HG02943 (cell line): ENCODE measurements at regions not wholly inside any gene's neighbourhood (a gene's known extent, or its start where the extent isn't known, plus 50 kb on each side); places are given as distances from the start of the nearest gene placed in this dataset.

Source experiments
- ATAC-seq: cut with Tn5 transposase; IDR thresholded peaks from one replicate; pipeline ENCODE4 v1.9.1; 2021; ENCODE audit warnings: mild to moderate bottlenecking, low read depth, moderate library complexity; ENCODE audit not compliant: unreplicated experiment

DNA sequence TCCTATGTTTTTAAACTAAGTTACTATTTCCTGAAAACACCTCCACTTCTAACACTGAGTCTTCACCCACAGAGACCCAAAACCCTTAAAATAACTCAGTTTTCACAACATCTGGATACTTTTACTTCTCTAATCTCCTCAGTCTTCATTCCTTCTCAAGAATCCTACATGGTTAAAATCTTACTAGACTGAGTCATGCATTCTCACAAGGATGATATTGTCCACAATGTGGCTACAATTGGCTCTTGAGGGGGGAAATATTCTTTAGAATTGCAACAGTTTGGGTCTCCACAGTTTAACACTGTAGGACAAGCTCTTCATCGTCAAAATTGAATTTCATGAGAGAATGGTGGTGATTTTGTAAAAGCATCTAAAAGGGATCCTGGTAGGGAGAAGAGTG lies 397.1 kb downstream of the SLITRK5 start:
- no peak for ATAC-seq

DNA sequence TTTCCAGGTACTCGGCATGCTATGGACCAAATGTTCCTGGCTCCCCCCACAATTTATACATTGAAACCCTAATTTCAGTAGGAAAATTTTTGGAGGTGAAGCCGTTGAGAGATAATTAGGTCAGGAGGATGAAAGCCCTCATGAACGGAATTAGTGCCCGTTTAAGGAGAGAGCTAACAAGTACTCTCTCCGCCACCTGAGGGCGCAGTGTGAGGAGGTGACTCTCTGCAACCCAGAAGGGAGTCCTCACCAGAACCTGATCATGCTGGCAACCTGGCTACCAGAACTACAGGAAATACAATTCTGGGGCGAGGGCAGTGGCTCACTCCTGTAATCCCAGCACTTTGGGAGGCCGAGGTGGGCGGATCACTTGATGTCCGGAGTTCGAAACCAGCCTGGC lies 397.8 kb downstream of the SLITRK5 start:
- no peak for ATAC-seq

DNA sequence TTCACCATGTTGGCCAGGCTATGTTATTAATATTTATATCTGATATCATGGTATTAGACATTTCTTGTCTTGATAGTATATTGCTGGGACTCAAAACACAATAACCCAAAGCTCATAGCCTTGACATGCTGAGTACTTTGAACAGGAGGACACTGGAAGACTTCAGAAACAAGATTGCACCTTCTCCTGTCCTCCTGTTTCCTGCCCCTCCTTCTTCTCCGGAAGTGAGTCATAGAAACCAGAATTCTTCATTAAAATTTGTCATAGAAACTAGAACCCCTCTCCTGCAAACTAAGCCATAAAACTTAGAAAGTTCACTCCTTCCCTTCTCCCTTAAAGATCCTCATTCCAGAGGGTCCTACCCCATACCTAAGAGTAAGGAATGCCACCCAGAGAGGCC lies 400.2 kb downstream of the SLITRK5 start:
- ATAC-seq = no peak

DNA sequence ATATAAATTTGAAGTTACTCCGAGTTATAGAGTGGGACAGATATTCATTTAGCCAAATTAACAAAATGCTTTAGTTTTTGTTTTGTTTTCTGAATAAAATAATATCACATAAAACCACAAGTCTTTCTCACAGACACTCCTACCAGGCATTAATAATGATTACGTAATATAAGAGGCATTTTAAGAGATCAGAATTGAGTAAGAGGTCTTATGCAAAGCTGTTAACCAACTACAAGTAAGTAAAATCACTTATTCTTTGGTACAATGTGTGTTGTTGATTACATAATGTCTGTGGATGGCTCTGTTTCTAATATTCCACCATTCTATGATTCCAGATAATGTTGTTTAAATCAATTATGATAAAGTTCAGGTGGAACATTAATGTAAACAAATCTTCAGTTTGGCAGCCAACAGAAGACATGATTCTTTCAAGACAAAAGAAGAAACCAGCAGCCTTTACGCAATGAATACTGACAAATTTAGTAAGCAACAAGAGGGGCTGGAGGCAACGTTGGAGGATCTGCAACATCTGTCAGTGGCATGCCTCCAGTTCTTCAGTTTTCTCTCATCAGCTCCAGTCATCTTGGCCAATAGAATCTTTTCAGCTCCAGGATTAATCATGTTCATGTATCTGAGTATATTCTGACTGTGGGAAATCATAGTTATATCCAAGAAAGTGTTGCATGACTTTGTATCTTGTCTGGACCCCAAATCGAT lies 403.8 kb downstream of the SLITRK5 start:
- ATAC-seq = no peak

DNA sequence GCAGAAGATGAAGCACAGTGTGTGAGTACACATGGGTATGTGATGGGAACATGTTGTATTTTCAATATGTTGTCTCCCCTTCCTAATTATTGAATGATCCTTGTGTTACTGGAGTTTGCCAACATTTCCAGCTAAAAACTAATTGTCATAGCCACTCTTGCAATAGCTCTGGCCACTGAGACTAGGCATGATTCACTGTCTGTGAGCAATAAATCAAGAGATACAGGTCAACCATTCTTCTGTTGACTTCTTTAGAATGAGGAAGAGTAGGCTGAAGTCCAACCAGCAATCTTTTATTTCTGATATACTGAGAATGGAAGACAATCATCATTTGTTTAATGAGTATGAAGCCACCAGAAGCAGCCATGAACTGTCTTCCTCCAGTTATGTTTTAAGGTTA lies 413.9 kb downstream of the SLITRK5 start:
- ATAC-seq = no peak

DNA sequence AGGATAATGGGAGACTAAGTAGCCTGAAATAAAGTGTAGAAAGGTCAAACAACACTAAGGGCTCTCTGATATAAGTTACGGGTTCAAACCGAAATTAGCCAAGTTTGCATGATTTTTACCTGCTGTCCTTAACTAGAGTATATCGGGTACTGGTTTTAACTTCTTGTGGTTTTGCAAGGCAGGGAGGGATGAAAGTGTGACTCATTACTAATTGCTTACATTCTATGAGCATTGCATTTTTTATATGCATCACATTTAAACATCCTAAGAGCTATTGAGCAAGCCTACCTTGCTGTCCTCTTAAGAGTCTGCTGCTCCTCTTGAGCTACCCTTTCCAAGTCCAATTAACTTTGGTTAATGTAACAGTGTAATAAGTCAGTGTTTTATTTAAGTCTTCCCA lies 415.4 kb downstream of the SLITRK5 start:
- ATAC-seq = no peak

DNA sequence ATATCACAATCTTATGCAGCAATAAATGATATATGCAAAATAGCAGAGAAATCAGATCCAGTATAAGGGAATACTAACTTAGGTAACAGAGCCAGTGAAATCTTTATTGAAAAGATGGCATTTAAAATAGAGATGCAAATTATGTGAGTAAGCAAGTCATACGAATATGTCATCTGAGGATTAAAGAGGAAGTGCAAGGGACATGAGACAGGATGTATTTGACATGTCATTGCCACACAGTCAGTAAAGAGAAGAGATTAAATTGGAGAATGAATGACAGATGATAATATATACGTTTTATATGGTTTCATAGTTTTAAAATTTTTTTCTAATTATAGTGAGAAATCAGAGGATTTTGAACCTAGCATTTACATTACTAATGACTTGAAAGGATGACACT lies 426.4 kb downstream of the SLITRK5 start:
- ATAC-seq = no peak

DNA sequence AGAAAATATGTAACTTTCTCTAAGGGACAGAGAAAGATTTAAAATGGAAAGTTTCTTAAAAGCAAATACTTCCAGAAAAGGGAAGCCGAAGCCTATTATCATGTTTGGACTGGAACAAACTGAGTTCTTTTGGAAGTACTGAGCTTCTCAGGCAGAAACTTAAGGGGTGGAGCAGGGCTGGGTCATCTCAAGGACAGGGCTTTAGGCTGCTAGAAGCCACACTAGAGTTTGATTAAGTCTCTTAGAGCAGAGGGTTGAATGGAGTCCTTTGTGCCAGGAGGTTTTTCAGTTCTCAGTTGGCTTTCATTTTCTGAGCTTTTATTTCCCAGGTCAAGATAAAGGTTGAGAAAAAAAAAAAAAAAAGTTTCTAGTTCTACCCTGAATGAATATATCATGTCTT lies 432.7 kb downstream of the SLITRK5 start:
- no peak for ATAC-seq

DNA sequence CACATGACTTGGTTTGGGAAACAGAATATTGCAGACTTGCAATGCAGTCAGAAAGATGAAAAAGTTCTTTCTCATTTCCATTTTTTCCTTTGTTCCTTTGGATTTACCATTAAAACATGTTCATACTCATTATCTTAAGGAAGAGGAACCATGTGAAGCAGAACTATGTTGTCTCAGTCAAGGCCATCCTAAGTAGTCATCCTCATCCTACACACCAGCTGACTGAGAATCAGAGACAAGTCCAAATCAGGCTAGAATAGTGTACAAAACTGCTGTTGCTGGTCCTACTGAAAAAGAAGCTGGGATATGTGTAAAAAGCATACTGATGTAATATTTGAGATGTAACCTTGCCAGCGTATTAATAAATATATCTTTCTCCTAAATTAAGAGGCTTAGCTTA lies 433.4 kb downstream of the SLITRK5 start:
- ATAC-seq = no peak

DNA sequence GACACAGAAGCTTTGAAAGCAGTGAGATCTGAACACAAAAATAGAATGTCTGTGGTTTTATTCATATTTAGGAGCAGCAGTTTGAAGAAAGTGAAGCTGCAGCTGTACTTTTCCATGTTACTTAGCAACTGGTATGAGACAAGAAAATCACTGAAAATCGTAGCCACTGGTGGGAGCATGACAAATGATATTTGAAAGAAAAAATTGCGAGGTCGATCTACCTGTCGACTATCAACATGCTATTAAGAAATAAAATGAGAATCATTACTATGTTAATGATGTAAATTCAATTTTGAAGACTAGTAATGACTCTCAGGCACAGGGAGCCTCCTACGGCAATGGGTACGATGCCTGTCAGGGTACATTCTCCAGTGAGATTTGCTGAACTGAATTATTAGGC lies 436.4 kb downstream of the SLITRK5 start:
- ATAC-seq = no peak

DNA sequence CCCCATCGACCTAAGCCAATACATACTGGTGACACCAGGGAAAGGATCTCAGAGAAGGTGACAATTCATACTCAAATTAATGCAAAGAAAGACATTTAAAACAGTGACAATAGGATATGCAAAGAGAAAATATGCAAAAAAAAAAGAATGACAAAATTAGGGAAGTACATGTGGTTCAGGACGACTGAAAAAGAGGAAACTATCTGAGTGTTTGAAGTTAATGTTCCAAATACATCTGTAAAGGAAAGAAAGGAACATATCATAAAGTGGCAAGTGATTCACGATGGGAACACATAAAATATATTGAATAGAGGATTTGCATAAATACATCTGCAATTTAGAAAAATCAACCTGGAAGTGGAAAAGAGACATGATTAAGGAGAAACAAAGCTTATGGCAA lies 441.4 kb downstream of the SLITRK5 start:
- no peak for ATAC-seq

DNA sequence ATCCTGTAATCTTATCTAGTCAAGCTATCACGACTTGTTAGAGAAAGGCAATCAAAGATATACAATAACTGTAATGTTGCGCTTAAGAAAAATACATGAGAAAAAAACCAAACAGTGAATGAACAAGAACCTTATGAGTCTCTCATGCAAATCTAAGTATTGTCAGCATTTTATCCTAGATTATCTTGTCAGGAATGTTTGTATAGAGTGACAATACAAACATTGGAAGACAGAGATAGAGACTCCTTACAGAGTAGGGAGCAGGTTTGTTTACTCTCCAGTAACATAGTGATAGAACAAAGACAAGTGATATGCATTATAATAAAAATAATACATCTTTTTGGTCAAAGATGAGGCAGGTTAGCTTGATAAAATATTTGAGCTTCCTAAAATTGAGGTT lies 444.8 kb downstream of the SLITRK5 start:
- no peak for ATAC-seq

DNA sequence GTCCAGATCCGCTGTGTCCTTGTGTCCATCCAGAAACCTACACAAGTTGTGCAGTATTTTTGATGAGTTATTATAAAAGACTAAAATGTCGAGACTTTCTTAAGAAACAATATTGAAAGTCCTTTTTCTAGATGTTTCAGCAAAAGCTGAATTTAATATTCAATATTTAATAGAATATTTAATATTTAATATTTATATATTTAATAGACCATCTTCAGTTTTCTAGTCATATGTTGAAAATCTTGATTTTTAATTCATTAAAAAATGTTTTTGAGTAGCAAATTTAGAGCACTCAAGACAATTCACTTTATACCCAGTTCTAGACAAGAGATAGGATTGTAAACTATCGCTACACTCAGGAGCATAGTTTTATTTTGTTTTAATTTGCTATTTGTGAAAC lies 447.8 kb downstream of the SLITRK5 start:
- no peak for ATAC-seq

DNA sequence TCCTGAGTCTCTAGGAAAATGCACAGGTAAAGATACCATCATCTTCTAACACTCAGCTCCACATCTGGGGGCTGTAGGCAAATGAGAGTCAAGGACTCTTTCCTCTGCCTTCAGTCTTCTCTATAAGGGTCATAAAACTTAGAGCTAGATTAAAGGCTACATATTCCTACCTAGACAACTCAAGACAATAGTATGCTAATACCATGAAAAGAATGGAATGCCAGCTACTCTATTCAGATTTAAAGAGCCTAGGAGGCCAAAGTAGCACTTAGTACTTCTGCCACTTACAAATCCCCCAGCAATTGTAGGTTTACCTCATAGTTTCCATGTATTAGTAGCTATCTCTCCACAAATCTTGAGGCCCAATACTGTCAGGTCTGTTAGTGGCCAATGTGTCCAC lies 453.0 kb downstream of the SLITRK5 start:
- no peak for ATAC-seq

DNA sequence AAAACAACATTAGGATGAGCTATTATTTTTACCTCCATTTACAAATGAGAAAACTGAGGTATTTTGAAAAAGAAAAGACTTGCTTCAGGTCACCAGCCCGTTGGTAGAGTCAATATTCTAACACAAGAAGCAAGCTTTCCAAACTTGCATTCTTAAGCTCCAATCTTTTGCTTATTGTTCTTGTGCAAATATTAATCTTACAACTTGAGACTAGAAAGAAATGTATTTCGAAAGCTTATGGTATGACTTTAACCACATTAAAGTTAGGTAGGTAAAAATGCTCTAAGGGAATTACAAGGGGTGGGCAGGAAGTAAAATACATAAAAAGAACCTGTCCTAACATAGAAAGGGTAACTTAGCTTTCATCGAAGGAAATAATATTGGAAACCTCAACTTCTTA lies 453.9 kb downstream of the SLITRK5 start:
- ATAC-seq = no peak

DNA sequence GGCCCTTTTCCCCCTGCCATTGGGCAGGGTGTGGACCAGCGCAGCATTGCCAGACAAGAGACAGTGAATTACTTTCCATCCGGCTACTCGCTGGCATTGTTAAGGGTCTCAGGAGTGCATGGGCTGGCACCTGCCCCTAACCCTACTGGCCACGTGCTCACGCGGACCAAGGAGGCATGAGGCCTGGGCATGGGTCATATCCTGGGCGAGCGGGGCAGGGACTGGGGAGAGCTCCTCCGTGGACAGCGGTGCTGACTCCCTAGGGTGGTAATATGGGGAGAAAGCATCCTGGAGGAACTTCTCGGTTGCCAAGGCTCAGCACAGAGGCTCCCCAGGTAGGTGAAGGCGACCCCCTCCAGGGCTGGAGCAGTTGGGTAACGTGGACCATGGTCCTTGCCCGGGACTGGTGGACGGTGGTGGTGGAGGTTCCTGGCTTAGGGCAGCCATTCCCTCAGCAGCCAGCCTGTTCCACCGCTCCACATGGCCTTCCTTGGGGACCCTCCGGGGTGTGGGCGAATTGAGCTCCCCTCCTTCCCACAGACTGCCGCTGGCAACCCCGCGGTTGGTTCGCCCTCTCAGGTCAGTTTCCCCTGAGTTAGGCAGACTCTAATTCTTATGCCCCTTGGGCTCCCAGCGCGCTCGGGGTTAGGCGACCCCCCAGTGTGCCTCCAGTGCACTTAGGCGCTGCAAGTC lies 465.1 kb downstream of the SLITRK5 start:
- ATAC-seq = no peak

DNA sequence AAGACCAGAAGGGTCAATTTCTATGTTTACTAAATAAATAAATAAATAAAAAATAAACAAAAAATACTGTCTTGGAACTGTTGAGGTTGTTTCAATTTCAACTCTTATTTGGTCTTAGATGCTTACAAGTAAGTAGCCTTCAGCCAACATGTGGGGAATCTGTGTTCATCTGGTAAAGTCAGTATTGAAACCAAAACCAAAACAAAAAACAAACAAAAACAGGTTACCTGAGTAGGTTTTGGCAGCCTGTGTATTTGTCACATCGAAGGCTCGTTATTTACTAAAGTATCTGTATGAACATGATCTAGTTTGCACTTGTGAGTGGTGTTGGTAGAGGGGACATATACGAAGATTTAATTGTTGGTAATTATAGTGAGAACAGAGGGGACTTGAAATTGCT lies 471.5 kb downstream of the SLITRK5 start:
- ATAC-seq = no peak

DNA sequence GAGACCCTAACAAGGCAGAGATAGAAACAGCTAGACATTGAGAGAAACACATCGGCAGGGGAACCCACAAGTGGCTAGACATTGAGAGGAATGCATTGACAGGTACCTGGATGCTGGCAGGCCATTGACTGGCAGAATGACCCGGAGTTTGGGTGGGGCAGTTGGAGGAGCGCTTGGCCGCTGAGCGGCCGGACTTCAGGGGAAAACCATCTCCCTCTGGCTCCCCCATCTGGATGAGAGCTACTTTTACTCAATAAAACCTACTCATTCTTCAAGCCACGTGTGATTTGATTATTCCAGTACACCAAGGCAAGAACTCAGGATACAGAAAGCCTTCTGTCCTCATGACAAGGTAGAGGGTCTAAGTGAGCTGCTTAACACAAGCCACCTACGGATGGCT lies 473.4 kb downstream of the SLITRK5 start:
- ATAC-seq = no peak

DNA sequence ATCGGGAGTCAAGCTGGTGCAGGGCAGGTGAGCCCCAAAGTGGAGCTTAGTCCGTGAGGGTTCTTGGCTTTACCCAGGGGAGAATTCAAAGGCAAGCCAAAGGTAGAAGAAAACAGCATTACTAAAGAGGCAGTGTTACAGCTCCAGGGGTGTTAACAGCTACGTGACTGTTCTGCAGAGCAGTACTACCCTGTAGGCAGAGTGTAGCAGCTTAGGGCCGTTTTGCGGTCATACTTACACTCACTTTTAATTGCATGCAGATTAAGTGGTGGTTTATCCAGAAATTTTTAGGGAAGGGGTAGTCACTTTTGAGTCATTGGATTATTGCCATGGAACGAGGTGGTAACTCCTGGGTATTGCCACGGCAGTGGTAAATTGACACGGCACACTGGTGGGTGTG lies 482.2 kb downstream of the SLITRK5 start:
- ATAC-seq = no peak

DNA sequence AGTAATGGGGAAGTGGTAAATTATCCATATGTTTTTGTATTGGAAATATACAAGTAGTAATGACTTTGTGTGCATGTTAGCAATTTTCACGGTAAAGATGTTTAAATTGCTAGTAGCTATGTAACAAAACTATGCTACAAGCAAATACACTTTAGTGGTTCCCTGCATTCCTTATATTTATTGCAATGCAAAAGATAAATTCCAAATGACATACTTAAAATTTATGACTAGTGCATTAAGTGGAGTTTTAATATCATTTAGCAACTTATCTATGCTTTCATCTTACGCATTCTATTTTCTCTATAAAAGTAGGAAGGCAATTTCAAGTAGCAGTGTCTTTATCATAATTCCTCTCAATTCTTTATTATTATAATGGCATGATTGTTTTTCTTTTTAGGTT lies 482.8 kb downstream of the SLITRK5 start:
- ATAC-seq = no peak

DNA sequence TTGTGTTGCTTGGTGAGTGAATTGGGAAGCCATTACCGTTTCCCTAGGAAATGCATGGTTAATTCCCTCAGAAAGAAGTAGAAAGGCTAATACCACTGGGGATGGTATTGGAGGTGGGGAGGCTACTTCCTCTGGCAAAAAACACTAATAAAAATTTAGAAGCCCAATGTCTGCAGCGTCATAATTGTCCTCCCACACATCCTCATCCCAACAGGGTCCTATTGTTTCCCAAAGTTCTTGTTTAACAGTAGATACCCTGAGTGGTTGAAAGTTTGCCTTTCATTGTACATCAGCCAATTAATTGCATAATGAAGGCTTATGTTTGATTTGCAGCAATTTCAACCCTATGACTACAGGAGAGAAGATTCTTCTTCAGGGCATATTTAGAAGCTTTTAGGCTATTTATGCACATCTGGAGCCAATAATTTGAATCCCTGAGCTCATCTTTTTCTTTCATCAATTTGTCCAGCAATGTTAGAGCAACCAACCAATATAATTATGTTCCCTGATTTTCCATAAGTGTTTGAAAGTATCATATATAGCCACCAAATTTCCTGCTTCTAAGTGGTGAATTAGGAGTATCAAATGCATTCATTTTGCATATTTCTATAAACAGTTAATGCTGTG lies 491.0 kb downstream of the SLITRK5 start:
- no peak for ATAC-seq

DNA sequence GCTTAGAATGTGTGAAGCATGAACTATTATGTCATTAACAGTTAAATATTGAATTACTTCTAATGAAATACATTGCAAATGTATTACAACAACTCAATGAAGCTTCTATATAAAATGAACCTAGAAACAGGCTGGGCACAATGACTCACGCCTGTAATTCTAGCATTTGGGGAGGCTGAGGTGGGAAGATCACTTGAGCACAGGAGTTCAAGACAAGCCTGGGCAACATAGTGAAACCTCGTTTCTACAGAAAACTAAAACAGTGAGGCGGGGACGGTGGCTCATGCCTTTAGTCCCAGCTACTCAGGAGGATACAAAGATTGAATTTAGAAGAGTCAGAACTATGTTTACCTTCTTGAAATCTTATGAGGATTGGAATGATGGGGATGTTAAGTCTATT lies 505.1 kb downstream of the SLITRK5 start:
- ATAC-seq = no peak
